NCI-H2081 treated with DMSO at 0.1 percent for 48 hours (cell line): ENCODE measurements at regions not wholly inside any gene's neighbourhood (a gene's known extent, or its start where the extent isn't known, plus 50 kb on each side); places are given as distances from the start of the nearest gene placed in this dataset.

Experiments
- DNase-seq: peaks from one replicate; lab custom pipeline; 2025; lab: John Stamatoyannopoulos, UW

GRCh38 chr7:115081772-115082171, 159.9 kb downstream of the MDFIC start:
- DNase-seq: no peak

GRCh38 chr7:115078851-115079250, 157.0 kb downstream of the MDFIC start:
- DNase-seq: no peak

GRCh38 chr7:115078386-115078785, 156.5 kb downstream of the MDFIC start:
- no peak for DNase-seq

- no peak for DNase-seq
Measured at GRCh38 chr7:115070311-115070710, 148.4 kb downstream of the MDFIC start.
